HG03354 (cell line): ENCODE measurements at regions not wholly inside any gene's neighbourhood (a gene's known extent, or its start where the extent isn't known, plus 50 kb on each side); places are given as distances from the start of the nearest gene placed in this dataset.

Experiments used
- ATAC-seq: cut with Tn5 transposase; IDR thresholded peaks from one replicate; pipeline ENCODE4 v1.9.1; 2021; ENCODE audit warnings: mild to moderate bottlenecking; ENCODE audit not compliant: unreplicated experiment, poor library complexity, severe bottlenecking

DNA sequence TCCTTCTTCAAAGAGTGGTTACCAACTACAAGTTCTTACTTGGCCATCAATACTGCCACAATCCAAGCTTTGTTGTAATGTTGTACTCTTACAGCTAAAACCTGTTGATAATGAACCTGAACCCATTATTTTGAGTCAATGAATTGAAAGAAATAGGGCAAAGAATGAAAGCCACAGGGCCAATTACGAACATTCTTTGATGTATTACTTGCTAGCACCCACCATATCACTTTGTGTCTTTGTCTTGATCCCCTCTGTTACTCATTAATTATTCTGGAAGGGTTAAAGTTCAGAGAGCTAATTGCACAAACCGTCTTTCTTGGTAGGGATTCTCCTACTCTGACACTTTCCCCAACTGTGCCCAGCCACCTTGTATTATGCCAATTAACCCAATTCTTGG, 53.2 kb upstream of the TFEC start:
- no peak for ATAC-seq

DNA sequence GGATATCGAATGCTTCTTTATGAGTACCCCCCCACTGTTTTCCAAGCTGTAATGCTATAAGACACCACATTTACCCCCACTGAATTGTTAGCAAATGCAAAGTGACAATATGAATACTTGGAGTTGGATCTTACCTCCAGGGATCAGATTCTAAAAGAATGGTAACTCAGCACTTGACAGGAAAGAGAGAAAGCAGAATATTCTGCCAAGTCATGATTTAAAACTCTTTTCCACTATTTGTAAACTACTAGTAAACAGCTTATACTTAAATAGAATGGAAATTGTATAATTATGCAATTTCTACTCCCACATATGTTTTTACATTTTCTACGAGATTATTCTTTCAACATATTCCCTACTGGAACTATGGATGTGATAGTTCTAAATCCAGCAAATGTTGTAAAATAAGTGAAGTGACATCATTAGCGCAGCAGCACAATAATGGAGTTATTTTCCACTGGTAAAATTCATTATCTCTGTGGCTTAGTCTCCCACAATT, 56.0 kb upstream of the TFEC start:
- no peak for ATAC-seq

- ATAC-seq, result no peak
Observed at GRCh38 chr7:116087291-116087690, 56.7 kb upstream of the TFEC start.

GRCh38 chr7:116087984-116088383, 57.4 kb upstream of the TFEC start:
- ATAC-seq, result no peak

GRCh38 chr7:116089293-116089692, 58.7 kb upstream of the TFEC start:
- ATAC-seq, result no peak

DNA sequence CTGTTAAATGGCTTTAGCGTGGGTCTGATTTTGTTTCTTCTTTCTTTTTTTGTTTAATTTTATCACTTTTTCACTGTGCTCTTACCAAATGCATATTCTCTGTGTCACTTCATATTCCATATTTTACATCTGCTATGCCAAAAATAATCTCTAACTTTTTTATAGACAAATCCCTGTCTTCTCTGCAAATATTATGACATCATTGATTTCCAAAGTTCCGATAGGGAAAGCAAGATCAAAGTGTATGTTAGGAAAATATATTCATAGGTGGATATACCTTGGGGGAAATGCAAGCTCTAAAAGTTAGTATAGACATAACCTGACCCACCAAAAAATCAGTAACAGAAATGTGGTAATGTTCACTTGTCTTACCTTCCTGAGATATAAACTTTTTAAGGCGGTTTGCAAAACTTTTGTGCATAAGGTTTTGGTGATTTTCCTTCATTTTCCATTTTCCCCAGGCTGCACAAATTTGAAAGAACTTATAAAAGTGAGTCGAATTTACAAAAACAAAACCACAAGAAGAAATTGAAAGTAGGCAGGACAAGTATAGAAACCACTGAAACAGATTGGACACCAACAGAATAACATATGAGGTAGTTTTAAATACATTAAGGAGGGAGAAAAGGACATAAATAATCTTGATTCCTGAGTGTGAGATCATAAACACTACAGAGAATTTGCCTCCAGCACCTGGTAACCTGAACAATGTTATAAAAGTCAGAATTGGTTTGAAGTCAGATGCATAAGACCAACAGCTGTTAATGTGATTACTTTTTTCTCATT, 63.1 kb upstream of the TFEC start:
- peak; percentile 53 for ATAC-seq

GRCh38 chr7:116095396-116095795, 64.8 kb upstream of the TFEC start:
- no peak for ATAC-seq

DNA sequence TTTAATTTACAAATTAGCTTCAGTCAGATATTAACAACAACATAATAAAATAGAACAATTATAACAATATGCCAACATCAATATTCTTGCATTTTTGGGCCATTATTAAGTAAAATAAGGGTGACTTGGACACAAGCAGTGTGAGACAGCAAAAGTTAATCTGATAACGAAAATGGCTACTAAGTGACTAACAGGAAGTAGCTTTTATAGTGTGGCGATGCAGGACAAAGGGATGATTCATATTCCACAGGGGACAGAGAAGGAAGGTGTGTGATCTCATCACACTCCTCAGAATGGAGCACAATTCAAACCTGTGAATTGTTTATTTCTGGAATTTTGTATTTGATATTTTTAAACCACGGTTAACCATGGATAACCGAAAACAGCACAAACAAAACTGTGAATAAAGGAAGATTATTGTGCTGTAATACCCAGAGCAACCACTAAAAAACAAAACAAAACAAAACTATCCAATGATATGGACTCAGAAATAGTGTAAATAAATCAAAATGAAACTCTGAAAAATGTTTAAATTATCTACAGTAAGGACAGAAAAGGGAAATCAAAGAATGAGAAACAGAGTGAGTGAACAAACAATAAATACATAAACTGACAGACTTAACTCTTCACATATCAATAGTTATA, 66.9 kb upstream of the TFEC start:
- ATAC-seq, result no peak

DNA sequence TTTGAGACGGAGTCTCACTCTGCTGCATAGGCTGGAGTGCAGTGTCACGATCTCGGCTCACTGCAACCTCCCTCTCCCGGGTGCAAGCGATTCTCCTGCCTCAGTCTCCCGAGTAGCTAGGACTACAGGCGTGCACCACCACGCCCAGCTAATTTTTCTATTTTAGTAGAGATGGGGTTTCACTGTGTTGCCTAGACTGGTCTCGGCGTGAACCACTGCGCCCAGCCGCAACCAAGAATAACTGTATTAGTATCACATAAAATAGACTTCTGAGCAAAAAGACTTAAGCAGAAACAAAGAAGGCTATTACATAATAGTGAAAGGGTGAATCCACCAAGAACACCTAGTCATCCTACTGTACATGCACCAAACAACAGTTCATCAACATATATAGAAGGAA, 67.6 kb upstream of the TFEC start:
- no peak for ATAC-seq

DNA sequence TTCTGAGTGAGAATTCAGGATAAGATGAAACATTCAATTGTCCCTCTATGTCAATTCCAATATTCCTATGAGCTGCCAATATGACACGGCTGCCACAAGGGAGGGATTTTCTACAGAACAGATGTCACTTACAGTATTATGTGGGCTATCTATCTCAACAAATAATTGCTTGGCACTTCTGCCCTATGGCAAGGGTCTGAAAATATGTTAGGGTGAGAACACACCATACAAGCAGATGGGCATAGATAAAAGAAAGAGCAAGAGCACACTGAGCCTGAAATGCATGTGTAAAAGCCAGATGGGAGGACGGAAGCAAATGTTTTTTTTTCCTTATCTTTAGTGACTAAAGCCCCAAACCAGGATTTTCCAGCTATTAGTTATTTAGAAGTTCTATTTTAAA, 70.1 kb upstream of the TFEC start:
- no peak for ATAC-seq

DNA sequence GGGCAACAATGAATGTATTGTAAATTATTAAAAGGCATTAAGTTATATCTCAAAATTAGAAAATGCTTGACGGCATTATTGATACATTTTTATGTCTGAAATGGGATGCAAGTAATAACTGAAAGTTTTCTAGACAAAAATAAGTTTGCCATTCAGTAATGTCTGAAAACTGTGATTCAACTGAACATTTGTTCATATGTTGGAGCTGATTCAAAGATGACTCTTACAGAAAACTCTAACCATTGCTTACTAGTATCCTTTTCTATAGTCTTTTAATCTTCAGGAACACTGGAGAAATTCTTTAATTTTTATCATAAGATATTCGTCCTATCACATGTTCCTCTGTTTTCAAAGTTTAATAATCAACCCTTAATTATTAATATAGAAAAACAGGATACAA, 71.1 kb upstream of the TFEC start:
- ATAC-seq, result no peak

- no peak for ATAC-seq
Observed at GRCh38 chr7:116111475-116111874, 80.9 kb upstream of the TFEC start.

- no peak for ATAC-seq
Observed at GRCh38 chr7:116113310-116113709, 82.7 kb upstream of the TFEC start.

DNA sequence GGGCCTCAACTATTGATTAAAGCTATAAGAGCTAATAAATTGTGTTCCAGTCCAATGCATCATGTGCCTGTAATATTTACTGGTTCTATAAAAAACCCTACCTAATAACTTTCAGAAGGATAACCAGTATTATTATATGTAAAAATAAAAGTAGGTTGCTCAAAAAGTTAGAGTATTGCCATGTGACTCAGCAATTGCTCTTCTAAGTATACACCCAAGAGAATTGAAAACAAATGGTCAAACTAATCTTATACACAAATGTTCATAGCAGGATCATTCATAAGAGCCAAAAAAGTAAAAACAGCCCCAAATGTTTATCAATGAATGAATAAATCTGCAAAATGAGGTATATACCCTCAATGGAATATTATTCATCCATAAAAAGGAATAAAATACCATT, 89.5 kb upstream of the TES start:
- no peak for ATAC-seq

GRCh38 chr7:116122972-116123595, 87.3 kb upstream of the TES start:
- peak; percentile 83 for ATAC-seq

DNA sequence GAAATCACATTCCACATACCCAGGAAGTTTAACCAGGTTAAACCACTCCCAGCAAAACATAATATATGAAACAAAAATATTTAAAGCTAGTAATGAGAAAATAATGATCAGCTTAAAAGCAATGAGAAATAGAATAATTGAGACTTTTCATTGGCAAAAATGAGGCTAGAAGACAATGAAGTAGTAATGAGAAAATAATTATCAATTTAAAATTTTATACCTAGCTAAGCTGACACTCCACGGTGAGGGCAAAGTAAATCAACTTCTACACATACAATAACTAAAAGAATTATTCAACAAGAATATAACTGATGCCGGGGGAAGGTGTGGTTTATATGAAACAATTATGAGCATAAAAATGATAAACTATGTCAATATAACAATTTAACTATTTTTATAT, 82.2 kb upstream of the TES start:
- ATAC-seq, result no peak

DNA sequence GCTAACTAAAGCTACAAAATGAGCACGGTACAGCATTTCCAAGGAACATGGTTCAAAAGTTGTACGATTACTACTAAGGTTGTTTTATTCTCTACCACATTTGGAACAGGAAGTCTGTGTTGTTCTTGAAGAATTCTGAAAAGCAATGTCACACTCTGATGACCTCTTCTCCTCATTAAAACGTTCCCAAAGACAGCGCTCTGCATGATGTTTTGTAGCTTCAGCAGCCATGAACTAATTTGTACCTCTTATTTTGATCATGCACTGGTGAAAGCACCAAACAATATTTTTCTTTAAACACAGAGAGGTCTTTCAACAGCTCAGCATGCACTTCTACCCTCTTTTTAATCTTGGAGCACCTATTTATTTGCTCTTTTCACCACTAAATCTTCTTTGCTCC, 75.0 kb upstream of the TES start:
- no peak for ATAC-seq

- peak; percentile 95 for ATAC-seq
Observed at GRCh38 chr7:116138202-116138801, 72.0 kb upstream of the TES start.

DNA sequence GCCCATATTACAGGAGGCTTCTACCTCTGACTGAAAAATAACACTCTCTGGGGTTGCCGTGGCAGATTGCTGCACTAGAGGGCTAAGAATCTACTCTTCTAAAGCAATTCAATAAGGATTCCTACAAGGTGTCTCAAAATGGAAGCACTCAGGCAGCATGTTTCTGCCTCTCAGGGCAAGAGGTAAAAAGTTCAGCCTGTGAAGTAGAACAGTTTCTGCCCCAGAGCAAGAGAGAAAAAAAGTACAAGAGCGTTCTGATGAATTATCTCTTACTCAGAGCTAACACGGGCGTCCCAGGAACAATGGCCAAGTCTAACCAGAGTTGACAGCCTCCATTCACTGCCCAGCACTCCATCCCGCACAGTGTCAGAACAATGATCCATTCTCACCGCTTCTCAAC, 71.3 kb upstream of the TES start:
- ATAC-seq, result no peak

DNA sequence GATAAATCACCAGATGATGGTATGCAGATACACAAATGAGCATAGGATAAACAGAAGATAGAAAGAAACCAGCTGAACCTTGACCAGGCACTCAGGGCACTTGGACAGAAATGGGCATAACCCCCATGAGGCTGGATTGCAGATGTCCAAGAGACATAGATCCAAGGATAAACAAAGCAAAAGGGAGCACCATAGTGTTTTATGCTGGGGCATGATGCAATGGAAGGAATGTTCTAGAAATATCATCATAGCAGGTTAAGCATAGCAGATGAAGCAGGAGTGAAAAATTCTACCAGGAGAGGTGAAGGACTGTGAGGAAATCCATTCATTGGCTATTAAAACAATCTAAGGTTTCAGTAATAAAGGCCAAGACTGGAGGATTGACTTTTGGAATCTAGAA, 70.5 kb upstream of the TES start:
- no peak for ATAC-seq

- ATAC-seq, result no peak
Observed at GRCh38 chr7:116142374-116142773, 68.0 kb upstream of the TES start.
